ENCODE measurements at regions not wholly inside any gene's neighbourhood (a gene's known extent, or its start where the extent isn't known, plus 50 kb on each side); places are given as distances from the start of the nearest gene placed in this dataset.
"Not testable (repeated sequence)": the region's sequence is repeated elsewhere in the genome, so short reads cannot be mapped to it uniquely, and the experiment has no call there.

DNA sequence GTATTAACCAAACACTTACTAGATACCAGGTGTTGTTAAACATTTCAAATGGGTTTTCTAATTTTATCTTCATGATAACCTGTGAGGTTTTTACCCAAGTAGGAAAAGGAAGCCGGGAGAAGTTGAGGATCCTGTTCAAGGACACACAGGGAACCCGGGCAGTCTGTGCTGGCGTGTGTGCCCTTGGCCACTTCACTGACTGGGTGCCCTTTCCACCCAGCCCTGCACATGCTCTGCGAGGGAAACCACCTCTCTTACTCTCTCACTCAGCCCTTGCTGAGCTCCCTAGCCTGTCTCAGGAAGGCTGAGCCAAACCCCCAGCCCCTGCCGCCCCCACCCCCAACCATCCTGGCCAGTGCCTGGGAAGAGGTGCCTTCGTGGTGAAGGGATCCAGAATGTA lies 51.8 kb downstream of the TEX44 start:
- H3K36me3 ChIP-seq (ENCODE audit: control insufficient read depth, low read length) = no peaks in the 10 kb centered on the region
- no peaks in the 10 kb centered on the region for H3K9me3 ChIP-seq (ENCODE audit: control insufficient read depth, insufficient read depth, low read length)
- no peaks in the 10 kb centered on the region for H4K20me1 ChIP-seq (ENCODE audit: control insufficient read depth, insufficient read depth, low read depth, low read length)
- H3F3A ChIP-seq (ENCODE audit: control insufficient read depth, insufficient read depth) = peaks cover 29% of the 10 kb centered on the region
- TF ChIP-seq EZH2phosphoT487 (IDR thresholded peaks at IDR 0.05; ENCODE audit: borderline replicate concordance, low read length) = no peak
- no peak for TF ChIP-seq CTCF (IDR thresholded peaks at IDR 0.05; ENCODE audit: low read depth, low read length, poor library complexity, severe bottlenecking)
- H3K27me3 ChIP-seq (ENCODE audit: control insufficient read depth, low read length) = no peaks in the 10 kb centered on the region
- no peaks in the 10 kb centered on the region for H3K79me2 ChIP-seq (ENCODE audit: control insufficient read depth, low read length)
- peak overlapping the region; percentile 85; the same call in 1 of the 2 replicates for H3K4me3 ChIP-seq (ENCODE audit: low read length)
- H3K9me2 ChIP-seq (replicated peaks; ENCODE audit: control insufficient read depth, low read length) = no peaks in the 10 kb centered on the region
- H3K27ac ChIP-seq (ENCODE audit: low read depth, low read length) = peak overlapping the region; percentile 99
- H3K4me2 ChIP-seq (ENCODE audit: low read length) = peak overlapping the region; percentile 100
- H3K4me1 ChIP-seq (ENCODE audit: control insufficient read depth, low read length) = peaks cover 71% of the 10 kb centered on the region

DNA sequence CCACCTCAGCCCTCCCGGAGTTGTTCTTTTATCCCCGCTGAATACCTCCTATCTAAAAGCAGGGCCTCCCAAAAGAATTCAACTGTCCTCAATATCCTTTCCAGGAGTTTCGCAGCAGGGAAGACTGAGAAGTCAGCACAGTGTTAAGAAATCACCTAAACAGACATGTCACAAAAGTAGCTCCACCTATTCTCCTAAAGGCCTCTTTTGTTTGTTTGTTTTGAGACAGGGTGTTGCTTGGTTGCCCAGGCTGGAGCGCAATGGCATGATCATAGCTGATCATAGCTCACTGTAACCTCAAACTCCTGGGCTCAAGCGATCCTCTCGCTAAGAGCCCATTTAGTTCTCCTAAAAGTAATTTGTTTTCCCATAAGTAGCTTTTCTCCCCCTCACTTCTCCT lies 53.8 kb downstream of the TEX44 start:
- TF ChIP-seq CTCF (IDR thresholded peaks at IDR 0.05; ENCODE audit: low read depth, low read length, poor library complexity, severe bottlenecking) = no peak
- TF ChIP-seq EZH2phosphoT487 (IDR thresholded peaks at IDR 0.05; ENCODE audit: borderline replicate concordance, low read length) = no peak
- H3K9me2 ChIP-seq (replicated peaks; ENCODE audit: control insufficient read depth, low read length) = no peaks in the 10 kb centered on the region
- no peaks in the 10 kb centered on the region for H3K9me3 ChIP-seq (ENCODE audit: control insufficient read depth, insufficient read depth, low read length)
- no peaks in the 10 kb centered on the region for H3K36me3 ChIP-seq (ENCODE audit: control insufficient read depth, low read length)
- H3K4me1 ChIP-seq (ENCODE audit: control insufficient read depth, low read length) = peaks cover 60% of the 10 kb centered on the region
- no peaks in the 10 kb centered on the region for H3K79me2 ChIP-seq (ENCODE audit: control insufficient read depth, low read length)
- H3K27ac ChIP-seq (ENCODE audit: low read depth, low read length) = no peak overlapping the region
- peaks cover 29% of the 10 kb centered on the region for H3F3A ChIP-seq (ENCODE audit: control insufficient read depth, insufficient read depth)
- no peak overlapping the region for H3K4me2 ChIP-seq (ENCODE audit: low read length)
- H4K20me1 ChIP-seq (ENCODE audit: control insufficient read depth, insufficient read depth, low read depth, low read length) = no peaks in the 10 kb centered on the region
- H3K4me3 ChIP-seq (ENCODE audit: low read length) = no peak overlapping the region
- H3K27me3 ChIP-seq (ENCODE audit: control insufficient read depth, low read length) = no peaks in the 10 kb centered on the region

- peak overlapping the region; percentile 52 for H3K4me2 ChIP-seq (ENCODE audit: low read length)
- peaks cover 12% of the 10 kb centered on the region for H3F3A ChIP-seq (ENCODE audit: control insufficient read depth, insufficient read depth)
- no peaks in the 10 kb centered on the region for H4K20me1 ChIP-seq (ENCODE audit: control insufficient read depth, insufficient read depth, low read depth, low read length)
- no peaks in the 10 kb centered on the region for H3K9me2 ChIP-seq (replicated peaks; ENCODE audit: control insufficient read depth, low read length)
- peaks cover 40% of the 10 kb centered on the region for H3K4me1 ChIP-seq (ENCODE audit: control insufficient read depth, low read length)
- no peak overlapping the region for H3K27ac ChIP-seq (ENCODE audit: low read depth, low read length)
- no peaks in the 10 kb centered on the region for H3K27me3 ChIP-seq (ENCODE audit: control insufficient read depth, low read length)
- H3K9me3 ChIP-seq (ENCODE audit: control insufficient read depth, insufficient read depth, low read length) = no peaks in the 10 kb centered on the region
- H3K79me2 ChIP-seq (ENCODE audit: control insufficient read depth, low read length) = no peaks in the 10 kb centered on the region
- TF ChIP-seq EZH2phosphoT487 (IDR thresholded peaks at IDR 0.05; ENCODE audit: borderline replicate concordance, low read length) (no peak), CTCF (IDR thresholded peaks at IDR 0.05; ENCODE audit: low read depth, low read length, poor library complexity, severe bottlenecking) (peak; percentile 78)
- peak overlapping the region; percentile 5; the same call in 1 of the 2 replicates for H3K4me3 ChIP-seq (ENCODE audit: low read length)
- no peaks in the 10 kb centered on the region for H3K36me3 ChIP-seq (ENCODE audit: control insufficient read depth, low read length)
Measured at GRCh38 chr2:231648579-231649174, 56.0 kb downstream of the TEX44 start.

GRCh38 chr2:231651561-231651960 lies 56.8 kb upstream of the PTMA start:
- H3K4me2 ChIP-seq (ENCODE audit: low read length); H3K27me3 ChIP-seq (ENCODE audit: control insufficient read depth, low read length); H3K36me3 ChIP-seq (ENCODE audit: control insufficient read depth, low read length); H3K9me3 ChIP-seq (ENCODE audit: control insufficient read depth, insufficient read depth, low read length); H3K9me2 ChIP-seq (replicated peaks; ENCODE audit: control insufficient read depth, low read length); H3K4me3 ChIP-seq (ENCODE audit: low read length); H4K20me1 ChIP-seq (ENCODE audit: control insufficient read depth, insufficient read depth, low read depth, low read length); H3K27ac ChIP-seq (ENCODE audit: low read depth, low read length); H3F3A ChIP-seq (ENCODE audit: control insufficient read depth, insufficient read depth); H3K79me2 ChIP-seq (ENCODE audit: control insufficient read depth, low read length): not testable (repeated sequence)
- H3K4me1 ChIP-seq (ENCODE audit: control insufficient read depth, low read length) = peaks cover 18% of the 10 kb centered on the region

Data from DOHH2 (cell line).